ENCODE measurements at regions not wholly inside any gene's neighbourhood (a gene's known extent, or its start where the extent isn't known, plus 50 kb on each side); places are given as distances from the start of the nearest gene placed in this dataset.

- TF ChIP-seq CTCF (IDR thresholded peaks at IDR 0.05), result no peak
- no peak overlapping the region for H3K27ac Mint-ChIP-seq (ENCODE audit: unreplicated experiment)
- no peak for DNase-seq (ENCODE audit: low spot score)
- peaks cover 23% of the 10 kb centered on the region for H3K4me1 Mint-ChIP-seq (ENCODE audit: low read depth)
- H3K9me3 Mint-ChIP-seq (ENCODE audit: low read depth), result no peaks in the 10 kb centered on the region
- peaks cover 4% of the 10 kb centered on the region for H3K27me3 Mint-ChIP-seq (ENCODE audit: low read depth)
- peaks cover 5% of the 10 kb centered on the region for H3K36me3 Mint-ChIP-seq (ENCODE audit: low read depth)
- no peak overlapping the region for H3K4me3 Mint-ChIP-seq (ENCODE audit: unreplicated experiment)
Measured at GRCh38 chr6:4613381-4613780, 162.8 kb upstream of the CDYL start.

GRCh38 chr6:4612636-4613171 lies 163.5 kb upstream of the CDYL start:
- no peak overlapping the region for H3K27ac Mint-ChIP-seq (ENCODE audit: unreplicated experiment)
- DNase-seq (ENCODE audit: low spot score), result no peak

GRCh38 chr6:4611429-4612129 lies 164.6 kb upstream of the CDYL start:
- Mint-ChIP-seq H3K4me1 (ENCODE audit: low read depth) (peaks cover 34% of the 10 kb centered on the region), H3K4me3 (ENCODE audit: unreplicated experiment) (no peak overlapping the region), H3K36me3 (ENCODE audit: low read depth) (peaks cover 5% of the 10 kb centered on the region), H3K9me3 (ENCODE audit: low read depth) (no peaks in the 10 kb centered on the region), H3K27me3 (ENCODE audit: low read depth) (peaks cover 4% of the 10 kb centered on the region), H3K27ac (ENCODE audit: unreplicated experiment) (no peak overlapping the region)
- TF ChIP-seq CTCF (IDR thresholded peaks at IDR 0.05), result no peak
- no peak for DNase-seq (ENCODE audit: low spot score)

More at GRCh38 chr6:4612636-4613171, 163.5 kb upstream of the CDYL start:
- no peak for TF ChIP-seq CTCF (IDR thresholded peaks at IDR 0.05)
- Mint-ChIP-seq H3K36me3 (ENCODE audit: low read depth) (peaks cover 5% of the 10 kb centered on the region), H3K4me1 (ENCODE audit: low read depth) (peaks cover 24% of the 10 kb centered on the region), H3K9me3 (ENCODE audit: low read depth) (no peaks in the 10 kb centered on the region), H3K4me3 (ENCODE audit: unreplicated experiment) (no peak overlapping the region), H3K27me3 (ENCODE audit: low read depth) (peaks cover 4% of the 10 kb centered on the region)

GRCh38 chr6:4610256-4610655 lies 165.9 kb upstream of the CDYL start:
- peak overlapping the region; percentile 5 for H3K4me3 Mint-ChIP-seq (ENCODE audit: unreplicated experiment)
- peak overlapping the region; percentile 74 for H3K27ac Mint-ChIP-seq (ENCODE audit: unreplicated experiment)
- peaks cover 4% of the 10 kb centered on the region for H3K27me3 Mint-ChIP-seq (ENCODE audit: low read depth)
- TF ChIP-seq CTCF (IDR thresholded peaks at IDR 0.05), result no peak
- no peak for DNase-seq (ENCODE audit: low spot score)
- peaks cover 5% of the 10 kb centered on the region for H3K36me3 Mint-ChIP-seq (ENCODE audit: low read depth)
- no peaks in the 10 kb centered on the region for H3K9me3 Mint-ChIP-seq (ENCODE audit: low read depth)
- peaks cover 34% of the 10 kb centered on the region for H3K4me1 Mint-ChIP-seq (ENCODE audit: low read depth)

- no peak for DNase-seq (ENCODE audit: low spot score)
- Mint-ChIP-seq H3K27me3 (ENCODE audit: low read depth) (no peaks in the 10 kb centered on the region), H3K4me1 (ENCODE audit: low read depth) (peaks cover 42% of the 10 kb centered on the region), H3K4me3 (ENCODE audit: unreplicated experiment) (no peak overlapping the region), H3K27ac (ENCODE audit: unreplicated experiment) (no peak overlapping the region), H3K36me3 (ENCODE audit: low read depth) (no peaks in the 10 kb centered on the region), H3K9me3 (ENCODE audit: low read depth) (no peaks in the 10 kb centered on the region)
- TF ChIP-seq CTCF (IDR thresholded peaks at IDR 0.05), result no peak
Measured at GRCh38 chr6:4608361-4609115, 167.7 kb upstream of the CDYL start.

Measured in chondrocyte (in vitro differentiated cells).